RPMI7951 (cell line): ENCODE measurements at regions not wholly inside any gene's neighbourhood (a gene's known extent, or its start where the extent isn't known, plus 50 kb on each side); places are given as distances from the start of the nearest gene placed in this dataset.
A peak's percentile ranks its signal among the peaks of the same experiment; 100 is the strongest.
"Not testable (repeated sequence)": the region's sequence is repeated elsewhere in the genome, so short reads cannot be mapped to it uniquely, and the experiment has no call there.

Experiments used
- DNase-seq: peaks from one replicate; pipeline ENCODE4 v3.0.0-alpha.2; 2012; ENCODE audit warnings: low read depth

- no peak for DNase-seq
Measured at GRCh38 chr7:131937868-131938267, 381.4 kb upstream of the PODXL start.

- no peak for DNase-seq
Measured at GRCh38 chr7:131935180-131935579, 378.8 kb upstream of the PODXL start.

- no peak for DNase-seq
Measured at GRCh38 chr7:131934452-131934851, 378.0 kb upstream of the PODXL start.

- DNase-seq, result no peak
Measured at GRCh38 chr7:131933751-131934289, 377.4 kb upstream of the PODXL start.

GRCh38 chr7:131933219-131933618, 376.8 kb upstream of the PODXL start:
- DNase-seq, result not testable (repeated sequence)

- DNase-seq, result no peak
Measured at GRCh38 chr7:131932271-131932670, 375.8 kb upstream of the PODXL start.

- peak; percentile 13 for DNase-seq
Measured at GRCh38 chr7:131931370-131931769, 374.9 kb upstream of the PODXL start.

- DNase-seq, result no peak
Measured at GRCh38 chr7:131929632-131930031, 373.2 kb upstream of the PODXL start.

- DNase-seq, result no peak
Measured at GRCh38 chr7:131927770-131928423, 371.5 kb upstream of the PODXL start.

GRCh38 chr7:131925636-131926035, 369.2 kb upstream of the PODXL start:
- no peak for DNase-seq

- DNase-seq, result peak; percentile 12
Measured at GRCh38 chr7:131924857-131925256, 368.4 kb upstream of the PODXL start.

GRCh38 chr7:131922948-131923347, 366.5 kb upstream of the PODXL start:
- not testable (repeated sequence) for DNase-seq

GRCh38 chr7:131921016-131921415, 364.6 kb upstream of the PODXL start:
- peak; percentile 17 for DNase-seq

- no peak for DNase-seq
Measured at GRCh38 chr7:131919920-131920709, 363.7 kb upstream of the PODXL start.

GRCh38 chr7:131911112-131911511, 354.7 kb upstream of the PODXL start:
- DNase-seq, result no peak

- no peak for DNase-seq
Measured at GRCh38 chr7:131909151-131909768, 352.8 kb upstream of the PODXL start.

GRCh38 chr7:131908714-131909113, 352.3 kb upstream of the PODXL start:
- no peak for DNase-seq

GRCh38 chr7:131905471-131905973, 349.1 kb upstream of the PODXL start:
- DNase-seq, result no peak

GRCh38 chr7:131904760-131905327, 348.4 kb upstream of the PODXL start:
- DNase-seq, result no peak

GRCh38 chr7:131903315-131903714, 346.9 kb upstream of the PODXL start:
- no peak for DNase-seq

GRCh38 chr7:131900785-131901287, 344.4 kb upstream of the PODXL start:
- no peak for DNase-seq
